ENCODE measurements at regions not wholly inside any gene's neighbourhood (a gene's known extent, or its start where the extent isn't known, plus 50 kb on each side); places are given as distances from the start of the nearest gene placed in this dataset.
"Not testable (repeated sequence)": the region's sequence is repeated elsewhere in the genome, so short reads cannot be mapped to it uniquely, and the experiment has no call there.

DNA sequence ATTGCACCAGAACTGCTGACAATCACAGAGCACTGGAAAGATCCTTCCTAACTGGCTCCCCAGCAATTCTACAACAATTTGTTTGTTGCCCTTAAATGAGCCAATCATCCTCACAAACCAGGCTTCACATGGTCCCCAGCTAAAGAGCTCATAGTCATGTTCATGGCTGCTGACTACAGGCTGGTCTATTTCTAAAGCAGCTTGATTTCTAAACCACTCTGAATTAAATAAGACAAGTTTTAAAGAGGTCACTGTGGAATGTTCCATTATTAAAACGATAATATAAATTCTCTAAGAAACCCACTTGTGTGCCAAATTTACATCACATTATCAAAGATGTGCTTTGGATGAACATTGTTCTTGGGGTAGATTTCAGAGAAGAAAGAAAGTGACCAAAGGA is 110.7 kb downstream of the COPS8 start:
- DNase-seq (ENCODE audit: low spot score), result no peak

DNA sequence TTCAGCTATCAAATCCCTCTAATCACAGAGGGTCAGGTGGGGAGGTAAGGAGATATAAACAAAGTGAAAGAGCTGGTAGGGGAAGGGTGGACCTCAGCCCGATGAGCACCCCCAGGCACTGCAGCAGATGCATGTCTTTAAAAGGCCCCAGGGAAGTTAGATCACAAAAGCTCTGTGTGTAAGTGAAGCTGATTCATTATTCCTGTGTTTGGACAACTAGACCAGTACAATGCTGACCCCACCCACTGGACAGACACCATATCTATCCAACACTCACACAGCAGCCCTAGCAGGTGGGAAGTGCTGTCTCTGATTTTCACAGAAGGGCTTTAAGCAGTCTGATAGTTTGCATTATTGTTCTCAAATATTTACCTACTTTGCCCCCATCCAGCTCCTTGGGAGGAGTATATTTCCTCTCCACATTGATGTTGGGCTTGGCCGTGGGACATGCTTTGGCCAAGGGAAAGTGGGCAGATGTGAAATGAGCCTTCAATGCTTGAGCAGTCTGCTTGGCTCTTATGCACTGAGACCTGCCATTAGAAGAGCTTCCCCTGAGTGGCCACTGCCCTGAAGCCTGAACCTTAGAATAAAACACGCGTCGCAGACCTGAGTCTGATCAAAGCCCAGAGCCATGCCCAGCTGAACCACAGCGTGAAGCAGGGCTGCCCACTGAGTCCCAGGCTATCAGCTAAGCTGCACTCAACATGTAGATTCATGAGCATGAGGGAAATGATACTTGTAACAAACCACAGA is 111.4 kb downstream of the COPS8 start:
- no peak for DNase-seq (ENCODE audit: low spot score)

DNA sequence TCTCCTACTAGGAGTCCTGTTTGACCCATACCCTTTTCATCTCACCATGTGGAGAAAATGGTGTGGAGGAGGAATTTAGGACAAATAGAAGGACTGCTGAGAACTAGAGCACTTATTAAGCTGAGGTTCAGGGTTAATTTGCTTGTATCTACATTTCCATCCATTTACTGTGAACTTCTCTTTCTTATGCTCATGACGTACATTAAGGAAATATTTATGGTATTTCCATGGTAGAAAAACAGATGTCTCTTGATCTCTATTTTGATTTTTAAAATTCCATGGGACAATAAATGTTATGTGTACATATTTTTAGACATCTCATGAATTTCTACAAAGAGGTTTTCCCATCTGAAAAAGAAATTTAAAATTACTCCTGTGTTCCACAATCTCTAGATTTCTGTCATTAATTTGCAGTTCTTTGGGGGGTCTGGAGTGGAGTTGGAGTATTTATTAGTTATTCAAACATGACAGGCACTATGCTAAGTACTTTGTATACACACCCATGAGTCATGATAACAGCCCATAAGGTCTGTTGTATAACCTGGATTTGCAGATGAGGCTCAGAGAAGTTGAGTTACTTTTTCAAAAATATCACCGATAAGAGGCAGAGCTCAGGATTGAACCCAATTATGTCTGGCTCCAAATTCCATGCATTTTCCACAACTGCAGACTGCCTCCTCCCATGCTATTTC is 112.6 kb downstream of the COPS8 start:
- no peak for DNase-seq (ENCODE audit: low spot score)

DNA sequence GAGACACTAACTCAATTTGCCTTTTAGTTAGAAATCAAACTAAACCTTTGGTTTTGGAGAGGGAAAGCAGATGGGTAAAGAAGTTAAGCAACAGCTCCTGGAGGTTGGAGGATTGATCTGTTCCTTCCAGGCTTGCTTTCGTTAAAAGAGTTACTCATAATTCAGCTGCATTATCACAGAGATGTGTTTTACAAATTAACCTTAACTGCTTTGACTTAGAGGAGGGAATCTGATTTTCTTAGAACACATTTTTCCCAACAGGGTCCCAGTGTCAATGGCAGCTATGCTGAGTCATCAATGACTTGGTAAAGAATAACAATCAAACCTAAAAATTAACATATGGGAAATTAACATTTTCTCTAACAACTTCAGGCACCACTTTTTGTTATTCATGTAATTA is 113.4 kb downstream of the COPS8 start:
- no peak for DNase-seq (ENCODE audit: low spot score)

DNA sequence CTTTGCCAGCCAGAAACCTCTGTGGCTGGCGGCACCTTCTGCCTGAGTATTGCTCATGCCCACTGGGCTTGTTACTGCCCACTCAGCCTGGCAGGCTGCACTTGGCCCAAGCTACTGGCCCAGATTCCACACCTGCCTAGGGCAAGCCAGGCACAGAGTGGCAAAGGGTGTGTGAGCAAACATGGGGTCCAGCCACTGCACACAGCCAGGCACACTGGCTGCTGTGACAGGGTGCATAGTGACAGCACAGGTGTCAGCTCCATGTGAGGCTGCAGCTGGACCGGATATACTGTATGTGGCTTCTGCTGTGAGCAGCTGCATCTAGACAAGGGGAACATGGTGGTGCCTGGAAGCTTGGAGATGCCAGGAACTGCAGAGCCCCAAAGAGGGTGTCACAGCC is 113.9 kb downstream of the COPS8 start:
- no peak for DNase-seq (ENCODE audit: low spot score)

DNA sequence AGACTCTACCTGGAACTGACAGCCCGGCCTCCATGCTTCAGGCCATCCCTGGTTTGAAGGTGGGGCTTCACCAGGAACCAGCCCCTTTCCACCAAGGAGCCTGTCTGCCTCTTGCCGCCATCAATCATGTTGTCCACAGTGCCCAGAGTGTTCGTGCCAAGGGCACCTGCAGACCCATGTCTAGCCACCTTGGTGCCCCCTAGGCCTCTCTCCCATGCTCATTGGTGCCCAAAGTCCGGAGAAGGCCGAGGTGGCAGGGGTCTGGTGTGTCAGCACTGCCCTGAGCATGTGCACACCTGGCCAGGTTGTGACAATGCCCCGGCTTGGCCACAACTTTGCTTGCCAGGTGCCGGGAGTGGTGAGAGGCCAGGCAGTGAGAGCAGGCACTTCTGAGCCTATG is 114.8 kb downstream of the COPS8 start:
- no peak for DNase-seq (ENCODE audit: low spot score)

DNA sequence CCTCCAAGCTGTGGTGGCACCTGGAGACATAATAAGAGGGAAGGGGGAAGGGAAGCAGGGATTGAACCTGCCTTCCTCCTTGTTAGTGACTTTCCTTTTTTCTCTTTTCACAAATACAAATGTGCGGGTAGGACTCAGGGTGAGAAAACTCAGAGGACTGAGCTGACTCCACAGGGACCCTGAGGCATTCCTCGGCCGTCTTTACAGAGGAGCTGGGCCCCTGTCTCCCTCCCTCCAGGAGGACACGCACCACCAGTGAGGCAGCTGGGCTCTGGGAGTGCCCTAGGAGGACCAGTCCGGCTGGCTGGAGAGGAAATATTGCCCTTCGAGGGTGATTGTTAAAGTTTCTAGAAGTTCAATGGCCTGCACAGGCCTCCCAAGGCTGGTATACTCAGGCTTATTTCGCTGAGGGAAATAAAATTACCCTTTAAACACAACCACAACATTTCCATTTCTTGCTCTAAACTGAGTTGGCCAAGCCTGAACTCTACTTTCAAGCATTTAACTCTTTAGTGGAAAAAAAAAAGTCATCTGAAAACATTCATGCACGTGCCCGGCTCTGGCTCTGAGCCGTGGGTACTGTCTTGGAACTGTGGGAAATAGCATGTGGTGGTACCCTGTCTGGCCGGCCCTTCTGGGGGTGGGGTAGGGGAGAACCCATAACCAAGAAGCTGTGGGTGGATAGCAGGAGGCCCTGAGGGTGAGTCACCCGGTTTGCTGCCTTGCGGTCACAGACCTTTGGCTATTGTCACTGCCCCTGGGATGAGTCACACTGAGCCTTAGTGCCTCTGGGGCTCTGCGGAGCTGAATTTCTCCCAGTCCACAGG is 116.0 kb downstream of the COPS8 start:
- DNase-seq (ENCODE audit: low spot score), result no peak

DNA sequence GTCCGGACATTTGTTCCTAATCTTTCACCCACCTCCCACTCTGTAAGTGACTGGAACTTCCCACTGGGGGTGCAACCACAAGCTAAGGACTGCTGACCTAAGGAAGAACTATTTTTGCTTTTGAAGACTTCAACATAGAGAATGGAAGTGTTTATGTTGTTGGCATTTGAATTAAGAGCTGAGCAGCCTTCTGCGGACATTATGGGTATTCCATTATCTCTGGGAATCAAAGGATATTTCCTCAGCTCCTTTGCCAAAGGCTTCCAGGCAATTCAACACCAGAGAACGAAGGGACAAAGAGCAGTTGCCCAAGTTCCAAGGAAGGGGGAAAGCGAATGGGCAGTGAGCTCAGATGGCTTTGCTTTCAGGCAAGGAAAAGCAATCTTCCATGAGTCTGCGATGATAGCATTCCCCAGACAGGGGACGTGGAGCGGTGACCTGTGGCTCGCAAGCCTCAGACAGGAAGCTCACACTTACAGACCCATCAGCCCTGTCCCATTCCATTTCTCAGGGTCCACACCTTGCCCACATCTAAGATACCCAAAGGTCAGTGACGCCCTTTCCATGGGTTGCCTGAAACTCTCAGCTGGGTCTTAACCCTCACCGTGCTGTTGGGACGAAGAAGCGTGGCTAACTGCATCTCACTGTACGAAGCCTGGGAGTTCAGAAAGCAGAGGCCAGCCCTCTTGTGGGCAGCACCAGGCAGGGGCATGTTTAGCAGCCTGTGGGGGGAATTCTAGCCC is 116.8 kb downstream of the COPS8 start:
- DNase-seq (ENCODE audit: low spot score), result no peak

DNA sequence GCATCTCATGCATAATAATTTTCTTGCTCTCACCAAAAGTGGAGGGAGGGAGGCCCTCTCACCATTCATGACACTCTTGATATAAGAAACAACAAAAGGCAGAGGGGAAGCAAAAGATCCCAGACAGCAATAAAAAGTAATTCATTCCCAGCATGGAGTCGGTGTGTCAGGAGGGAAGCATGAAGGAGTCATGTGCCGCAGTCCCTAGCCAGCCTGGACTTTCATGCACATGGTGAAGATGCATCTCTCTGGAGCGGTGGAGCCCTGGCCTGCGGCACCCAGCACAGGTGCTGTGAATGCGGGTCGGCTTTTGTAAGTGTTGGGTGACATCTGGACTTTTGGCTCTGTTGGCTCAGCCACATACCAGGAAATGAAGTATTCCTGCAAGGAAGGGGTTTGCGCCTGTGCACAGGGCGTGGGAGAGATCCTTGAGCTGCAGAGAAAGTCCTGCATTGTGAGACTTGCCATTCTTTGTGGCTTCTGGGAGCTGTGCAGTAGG is 119.4 kb downstream of the COPS8 start:
- no peak for DNase-seq (ENCODE audit: low spot score)

DNA sequence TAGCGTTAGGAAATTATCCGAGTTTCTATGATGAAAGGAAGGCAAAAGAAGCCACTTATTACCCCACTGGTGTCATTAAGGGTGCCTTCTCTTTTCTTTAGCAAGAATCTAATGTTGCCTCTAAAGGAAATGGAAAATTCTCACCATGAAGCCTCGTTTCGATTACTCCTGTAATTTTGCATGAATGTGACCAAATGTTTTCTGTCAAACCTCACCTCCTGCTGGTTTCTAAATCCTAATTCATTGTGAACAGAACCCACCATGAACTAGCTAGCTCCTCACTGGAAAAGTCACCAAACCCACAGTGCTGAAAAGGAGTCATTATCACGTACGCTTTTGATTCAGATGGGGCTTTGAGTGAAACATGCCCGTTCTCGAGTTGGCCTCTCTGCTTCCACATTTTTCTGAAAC is 119.9 kb downstream of the COPS8 start:
- no peak for DNase-seq (ENCODE audit: low spot score)

DNA sequence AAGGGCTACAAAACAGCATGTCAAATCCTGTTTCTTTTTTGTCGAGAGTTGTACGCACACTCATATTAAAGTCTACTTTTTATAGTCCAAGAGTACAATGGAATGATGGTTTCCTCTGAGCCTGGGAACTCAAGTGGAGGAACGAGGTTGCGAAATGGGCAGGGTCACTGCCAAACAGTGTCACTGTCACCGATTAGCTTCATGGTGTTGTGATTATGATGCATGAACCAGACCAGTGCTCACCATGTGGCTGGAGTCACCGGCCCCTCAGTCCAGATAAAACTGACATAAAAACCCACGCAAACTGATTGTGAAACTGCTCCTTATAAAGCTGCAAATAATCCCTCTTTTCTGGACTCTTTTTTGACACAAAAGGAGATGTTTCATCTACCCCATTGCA is 122.0 kb downstream of the COPS8 start:
- DNase-seq (ENCODE audit: low spot score), result no peak

DNA sequence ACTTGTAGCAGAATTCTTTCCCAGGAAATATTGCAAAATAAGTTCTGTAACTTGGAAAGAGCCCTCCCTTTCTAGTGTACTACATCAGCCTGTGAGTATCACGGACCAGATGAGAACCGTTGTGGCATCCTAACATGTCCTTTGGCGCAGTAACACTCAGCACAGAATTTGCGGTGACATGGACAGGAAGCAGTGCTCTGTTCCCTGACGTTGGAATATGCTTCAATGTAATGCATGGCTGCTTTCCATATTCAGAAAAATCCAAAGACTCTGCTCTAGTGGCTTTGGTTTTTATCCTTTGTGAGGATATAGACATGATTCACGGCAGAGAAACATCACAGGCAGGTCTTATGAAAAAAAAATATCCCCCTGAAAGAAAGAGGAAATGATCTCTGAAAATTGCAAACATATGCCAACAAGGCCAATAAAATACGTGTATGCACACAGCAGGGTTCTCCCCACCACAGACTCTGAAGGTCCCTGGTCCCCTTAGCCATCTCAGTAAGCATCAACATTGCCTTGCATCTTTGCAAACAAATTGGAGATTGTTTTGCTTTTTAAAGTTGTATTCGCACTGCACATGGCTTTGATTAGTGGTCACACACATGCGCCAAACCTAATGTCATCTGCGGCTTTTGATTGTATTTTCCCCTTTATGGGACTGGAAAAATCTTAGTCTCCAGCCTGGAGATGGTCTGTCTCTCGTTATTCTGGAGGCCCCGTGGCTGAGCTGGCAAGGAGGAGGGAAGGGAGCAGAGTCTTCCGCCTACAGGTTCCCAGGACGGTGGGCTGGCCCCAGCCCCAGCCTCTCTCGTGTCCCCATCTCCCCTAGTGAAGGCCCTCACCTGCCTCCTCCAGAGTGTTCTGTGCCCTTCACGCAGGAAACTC is 122.9 kb downstream of the COPS8 start:
- no peak for DNase-seq (ENCODE audit: low spot score)

DNA sequence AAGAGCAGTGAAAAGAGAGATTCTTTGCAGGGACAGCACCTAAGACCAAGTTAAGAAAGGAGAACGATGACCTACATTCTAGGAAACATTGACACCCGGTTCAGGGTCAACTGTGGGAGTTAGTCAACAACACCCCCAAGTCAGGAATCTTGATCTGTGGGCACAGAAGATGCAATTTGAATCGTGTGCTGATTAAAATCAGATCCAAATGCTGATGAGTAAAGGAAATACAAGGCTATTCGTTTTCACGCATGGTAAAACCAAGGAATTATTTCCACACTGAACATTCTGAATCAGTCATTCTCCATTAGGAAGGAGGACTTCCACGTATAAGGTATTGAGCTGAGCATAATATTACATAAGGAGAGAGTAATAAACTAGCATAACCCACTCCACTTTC is 124.2 kb downstream of the COPS8 start:
- DNase-seq (ENCODE audit: low spot score), result no peak

DNA sequence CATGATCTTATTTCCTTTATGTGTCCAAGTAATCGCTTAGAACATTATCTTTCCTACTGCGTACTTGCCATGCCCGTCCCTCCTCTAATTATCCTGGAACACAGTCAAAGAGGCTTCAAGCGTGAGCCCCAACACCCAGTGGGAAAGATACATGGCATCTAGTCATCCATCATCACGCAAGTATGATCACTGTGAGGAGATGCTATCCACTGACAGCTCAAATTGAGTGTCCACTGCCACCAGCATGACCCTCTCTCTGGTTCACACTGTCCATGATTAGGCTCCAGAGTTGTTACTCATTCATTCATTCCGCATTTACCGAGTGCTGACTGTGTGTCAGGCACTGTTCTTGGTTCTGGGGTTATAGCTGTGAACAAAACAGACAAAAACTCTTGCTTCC is 124.6 kb downstream of the COPS8 start:
- no peak for DNase-seq (ENCODE audit: low spot score)

DNA sequence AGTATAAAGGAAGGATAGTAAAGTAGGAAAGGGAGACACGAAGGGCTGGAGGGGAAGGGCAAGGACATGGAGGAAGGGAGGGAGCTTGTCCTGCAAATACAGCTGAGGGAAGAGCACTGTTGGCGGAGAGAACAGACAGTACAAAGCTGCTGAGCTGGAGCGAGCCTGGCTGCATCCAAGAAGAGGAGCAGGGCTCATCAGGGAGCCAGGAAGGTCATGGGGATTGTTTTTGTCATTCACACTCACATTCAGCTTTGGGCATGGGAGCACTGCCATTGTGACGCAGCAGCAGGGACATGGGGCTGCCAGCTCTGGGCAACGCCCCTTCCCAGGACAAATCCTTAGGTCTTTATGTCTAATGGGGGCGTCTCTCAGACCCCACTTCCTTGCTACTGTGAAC is 125.1 kb downstream of the COPS8 start:
- no peak for DNase-seq (ENCODE audit: low spot score)

DNA sequence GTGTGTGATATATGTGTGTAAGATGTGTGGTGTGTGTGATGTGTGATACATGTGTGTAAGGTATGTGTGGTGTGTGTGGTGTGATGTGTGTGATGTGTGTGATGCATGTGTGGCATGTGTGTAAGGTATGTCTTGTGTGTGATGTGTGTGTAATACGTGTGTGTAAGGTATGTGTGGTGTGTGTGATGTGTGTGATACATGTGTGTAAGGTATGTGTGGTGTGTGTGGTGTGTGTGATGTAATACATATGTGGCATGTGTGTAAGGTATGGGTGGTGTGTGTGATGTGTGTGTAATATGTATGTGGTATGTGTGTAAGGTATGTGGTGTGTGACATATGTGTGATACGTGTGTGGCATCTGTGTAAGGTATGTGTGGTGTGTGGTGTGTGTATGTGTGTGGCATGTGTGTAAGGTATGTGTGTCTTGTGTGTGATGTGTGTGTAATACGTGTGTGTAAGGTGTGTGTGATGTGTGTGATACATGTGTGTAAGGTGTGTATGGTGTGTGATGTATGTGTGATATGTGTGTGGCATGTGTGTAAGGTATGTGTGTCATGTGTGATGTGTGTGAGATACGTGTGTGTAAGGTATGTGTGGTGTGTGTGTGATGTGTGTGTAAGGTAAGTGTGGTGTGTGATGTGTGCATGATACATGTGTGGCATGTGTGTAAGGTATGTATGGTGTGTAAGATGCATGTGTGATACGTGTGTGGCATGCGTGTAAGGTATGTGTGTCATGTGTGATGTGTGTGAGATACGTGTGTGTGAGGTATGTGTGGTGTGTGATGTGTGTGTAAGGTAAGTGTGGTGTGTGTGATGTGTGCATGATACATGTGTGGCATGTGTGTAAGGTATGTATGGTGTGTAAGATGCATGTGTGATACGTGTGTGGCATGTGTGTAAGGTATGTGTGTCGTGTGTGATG is 126.9 kb downstream of the COPS8 start:
- not testable (repeated sequence) for DNase-seq (ENCODE audit: low spot score)

DNA sequence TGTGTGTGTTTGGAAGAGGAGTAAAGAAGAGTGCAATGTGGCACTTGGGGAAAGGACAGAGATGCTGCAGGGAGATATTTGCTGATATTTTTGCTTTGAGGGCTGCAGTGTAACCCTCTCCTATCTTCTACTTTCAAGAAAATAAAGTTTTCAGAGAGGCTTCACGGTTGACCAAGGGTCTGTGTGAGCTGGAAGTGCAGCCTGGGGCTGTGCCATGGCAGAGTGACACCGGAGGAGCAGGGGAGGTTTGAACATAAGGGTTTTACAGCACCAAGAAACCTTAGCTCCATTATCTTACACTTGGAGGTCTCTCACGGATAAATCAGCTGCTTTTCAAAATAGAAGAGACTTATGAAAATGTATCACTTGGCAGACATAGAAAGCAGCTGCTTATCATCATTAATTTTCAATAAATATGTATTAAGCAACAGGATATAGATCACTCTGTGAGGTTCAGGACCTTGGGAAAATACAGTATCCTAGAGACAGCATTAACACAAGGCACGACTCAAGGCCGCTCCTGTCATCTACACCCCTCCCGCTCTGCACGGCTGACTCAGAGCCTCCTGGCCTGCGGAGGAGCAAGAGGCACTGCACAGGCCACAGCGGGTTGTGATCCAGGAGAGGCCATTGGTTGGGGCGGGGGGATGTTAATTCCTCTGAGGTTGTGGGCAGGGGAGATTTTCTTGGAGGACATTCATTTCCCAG is 127.8 kb downstream of the COPS8 start:
- DNase-seq (ENCODE audit: low spot score), result no peak

DNA sequence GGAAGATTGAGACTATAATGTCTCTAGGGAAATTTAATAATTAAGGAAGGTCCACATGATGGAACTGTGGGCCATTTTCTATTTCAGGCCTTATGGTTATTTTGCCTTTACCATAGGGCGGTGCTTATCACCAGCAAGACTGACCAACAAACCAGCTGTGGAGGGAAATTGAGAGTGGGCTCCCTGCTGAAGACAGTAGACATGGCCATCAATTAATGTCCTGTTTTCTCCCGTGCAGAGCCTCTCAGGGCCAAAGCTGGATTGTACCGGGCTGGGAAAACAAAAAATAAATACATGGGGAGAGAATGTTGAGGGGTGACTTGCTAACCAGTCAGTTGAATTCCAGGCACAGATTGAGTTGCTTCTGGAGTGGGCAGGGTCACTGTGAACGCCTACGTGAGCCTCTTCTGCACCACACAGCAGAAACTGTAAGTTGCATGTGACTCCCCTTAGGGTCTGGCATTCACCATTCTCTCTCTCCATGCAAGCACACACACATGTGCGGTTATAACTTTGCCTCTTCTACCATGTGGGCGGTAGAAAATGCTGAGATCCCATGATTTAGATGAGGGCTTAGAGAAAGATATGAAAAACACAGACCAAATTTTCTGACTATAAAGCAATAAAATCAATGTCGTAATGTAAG is 128.5 kb downstream of the COPS8 start:
- DNase-seq (ENCODE audit: low spot score), result no peak

DNA sequence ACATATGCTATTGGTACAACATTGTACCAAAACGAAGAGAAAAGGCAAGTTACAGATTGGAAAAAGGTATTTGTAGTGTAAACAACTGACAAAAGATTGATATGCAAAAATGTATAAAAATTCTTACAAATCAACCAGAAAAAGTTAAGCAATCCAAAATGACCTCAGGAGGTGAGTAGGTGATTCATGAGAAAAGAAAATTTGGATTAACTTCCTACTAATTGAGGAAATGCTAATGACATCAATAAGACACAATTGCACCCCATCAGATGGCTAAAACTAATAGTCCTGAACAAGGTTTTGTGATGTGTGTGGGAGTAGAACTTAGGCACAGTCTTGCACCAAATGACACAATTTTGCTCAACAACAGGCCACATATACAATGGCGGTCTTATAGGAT is 129.3 kb downstream of the COPS8 start:
- DNase-seq (ENCODE audit: low spot score), result no peak
